Neural cell (in vitro differentiated cells): ENCODE measurements at regions not wholly inside any gene's neighbourhood (a gene's known extent, or its start where the extent isn't known, plus 50 kb on each side); places are given as distances from the start of the nearest gene placed in this dataset.

ENCODE experiments used
- H2AFZ ChIP-seq: fragments of 200-600, 300-800 bp; sonication (generic), shearing (Covaris generic); 2 replicates; pipeline ENCODE4 v1.6.0; 2014; ENCODE audit warnings: low read depth, mild to moderate bottlenecking, antibody characterized with exemption, low read length, moderate library complexity
- H3F3A ChIP-seq: fragments of 200-600 bp; shearing (Covaris generic); 2 replicates; pipeline ENCODE4 v1.6.1; 2016; ENCODE audit warnings: mild to moderate bottlenecking, moderate library complexity, mixed read lengths, antibody characterized with exemption, low read length; ENCODE audit not compliant: insufficient read depth, poor library complexity, severe bottlenecking
- H3K27ac ChIP-seq: fragments of 200-600, 300-800 bp; sonication (generic), shearing (Covaris generic); 2 replicates; pipeline ENCODE4 v1.5.1; 2014; ENCODE audit warnings: mild to moderate bottlenecking, low read length, moderate library complexity
- H3K27me3 ChIP-seq: fragments of 300-800, 200-600 bp; sonication (generic), shearing (Covaris generic); 2 replicates; pipeline ENCODE4 v1.6.0; 2014; ENCODE audit warnings: mild to moderate bottlenecking, low read depth, low read length, moderate library complexity; ENCODE audit not compliant: insufficient read depth
- H3K36me3 ChIP-seq: fragments of 300-800, 200-600 bp; sonication (generic), shearing (Covaris generic); 2 replicates; pipeline ENCODE4 v1.5.1; 2014; ENCODE audit warnings: mild to moderate bottlenecking, antibody characterized with exemption, low read length, moderate library complexity; ENCODE audit not compliant: insufficient read depth
- H3K4me2 ChIP-seq: fragments of 300-800, 200-600 bp; sonication (generic), shearing (Covaris generic); 2 replicates; pipeline ENCODE4 v1.6.0; 2014; ENCODE audit warnings: mild to moderate bottlenecking, low read length
- H3K4me3 ChIP-seq: fragments of 300-800, 200-600 bp; sonication (generic), shearing (Covaris generic); 2 replicates; pipeline ENCODE4 v1.5.1; 2014; ENCODE audit warnings: mild to moderate bottlenecking, low read length, moderate library complexity
- H3K79me2 ChIP-seq: fragments of 200-600 bp; shearing (Covaris generic); replicated peaks from 2 replicates; pipeline ENCODE4 v1.6.0; 2014; ENCODE audit warnings: mild to moderate bottlenecking, low read length, moderate library complexity; ENCODE audit not compliant: insufficient read depth
- H3K9ac ChIP-seq: fragments of 300-800, 200-600 bp; sonication (generic), shearing (Covaris generic); 2 replicates; pipeline ENCODE4 v1.6.1; 2016; ENCODE audit warnings: mild to moderate bottlenecking, low read length, mixed read lengths
- H3K9me2 ChIP-seq: fragments of 200-600 bp; shearing (Covaris generic); 2 replicates; pipeline ENCODE4 v1.6.1; 2016; ENCODE audit warnings: mild to moderate bottlenecking, low read length, mixed read lengths; ENCODE audit not compliant: insufficient read depth
- H3K9me3 ChIP-seq: fragments of 200-600, 300-800 bp; sonication (generic), shearing (Covaris generic); 2 replicates; pipeline ENCODE4 v1.6.1; 2016; ENCODE audit warnings: mild to moderate bottlenecking, mixed run types, low read length, moderate library complexity, mixed read lengths
- H4K20me1 ChIP-seq: fragments of 200-600 bp; shearing (Covaris generic); 2 replicates; pipeline ENCODE4 v1.6.1; 2016; ENCODE audit warnings: mild to moderate bottlenecking, mixed run types; ENCODE audit not compliant: insufficient read depth
- CTCF ChIP-seq: fragments of 450-650 bp; IDR thresholded peaks from 2 replicates; pipeline ENCODE4 v1.5.1; 2014; ENCODE audit warnings: antibody characterized with exemption, mild to moderate bottlenecking, moderate library complexity; ENCODE audit not compliant: poor library complexity, severe bottlenecking
- EP300 ChIP-seq: fragments of 450-650 bp; conservative IDR thresholded peaks from 2 replicates; pipeline ENCODE4 v1.6.1; 2014; ENCODE audit warnings: antibody characterized with exemption, mild to moderate bottlenecking, moderate library complexity; ENCODE audit not compliant: poor library complexity, severe bottlenecking
- EZH2 ChIP-seq: fragments of 200-600, 300-800 bp; shearing (Covaris generic), sonication (generic); IDR thresholded peaks from 2 replicates; pipeline ENCODE4 v1.6.1; 2014; ENCODE audit warnings: antibody characterized with exemption, low read length, borderline replicate concordance, mild to moderate bottlenecking; ENCODE audit not compliant: insufficient read depth, poor library complexity, severe bottlenecking
- MXI1 ChIP-seq: fragments of 450-650 bp; conservative IDR thresholded peaks from 2 replicates; pipeline ENCODE4 v1.6.1; 2014; ENCODE audit warnings: antibody characterized with exemption, mild to moderate bottlenecking; ENCODE audit not compliant: poor library complexity, severe bottlenecking
- POLR2AphosphoS5 ChIP-seq: IDR thresholded peaks from 2 replicates; pipeline ENCODE4 v1.6.1; 2012
- RAD21 ChIP-seq: fragments of 450-650 bp; conservative IDR thresholded peaks from 2 replicates; pipeline ENCODE4 v1.6.1; 2014; ENCODE audit warnings: antibody characterized with exemption, mild to moderate bottlenecking, moderate library complexity
- REST ChIP-seq: IDR thresholded peaks from 2 replicates; pipeline ENCODE4 v1.6.1; 2012; ENCODE audit warnings: borderline replicate concordance
- SMC3 ChIP-seq: fragments of 450-650 bp; conservative IDR thresholded peaks from 2 replicates; pipeline ENCODE4 v1.6.1; 2014; ENCODE audit warnings: antibody characterized with exemption, mild to moderate bottlenecking, moderate library complexity; ENCODE audit not compliant: poor library complexity
- TAF1 ChIP-seq: IDR thresholded peaks from 2 replicates; pipeline ENCODE4 v1.6.1; 2012; ENCODE audit warnings: low read depth

DNA sequence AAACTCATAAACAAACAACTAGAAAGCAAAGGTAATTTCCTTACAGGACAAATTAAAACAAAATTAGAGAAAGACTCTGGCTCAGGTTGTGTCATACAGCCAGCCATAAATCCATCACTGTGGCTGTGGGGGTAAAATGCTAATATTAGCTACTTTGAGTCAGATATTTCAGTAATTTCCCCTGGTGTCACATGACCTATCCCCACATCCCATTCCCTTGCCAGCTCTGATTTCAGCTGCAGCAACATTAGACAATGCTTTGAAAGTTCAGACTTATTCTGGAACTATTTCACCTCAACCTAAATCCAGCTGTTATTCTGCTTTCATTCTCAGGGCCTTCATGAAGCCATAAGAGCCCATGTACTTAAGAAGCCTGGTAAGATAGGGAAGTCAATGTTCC lies 55.3 kb downstream of the RPL10L start:
- no peak overlapping the region for H3K9ac ChIP-seq
- H3K36me3 ChIP-seq: no peaks in the 10 kb centered on the region
- TF ChIP-seq TAF1 (no peak), EP300 (no peak), REST (no peak), MXI1 (no peak), POLR2AphosphoS5 (no peak), CTCF (no peak), RAD21 (no peak), EZH2 (no peak), SMC3 (no peak)
- H3K79me2 ChIP-seq: no peaks in the 10 kb centered on the region
- no peaks in the 10 kb centered on the region for H4K20me1 ChIP-seq
- H3K4me3 ChIP-seq: no peak overlapping the region
- H2AFZ ChIP-seq: no peak overlapping the region
- no peak overlapping the region for H3K4me2 ChIP-seq
- no peaks in the 10 kb centered on the region for H3F3A ChIP-seq
- H3K27ac ChIP-seq: no peak overlapping the region
- no peaks in the 10 kb centered on the region for H3K9me3 ChIP-seq
- no peaks in the 10 kb centered on the region for H3K9me2 ChIP-seq
- H3K27me3 ChIP-seq: no peaks in the 10 kb centered on the region

- Histone ChIP-seq H3K27me3 (no peaks in the 10 kb centered on the region), H2AFZ (no peak overlapping the region), H4K20me1 (no peaks in the 10 kb centered on the region), H3K79me2 (no peaks in the 10 kb centered on the region), H3K9me3 (no peaks in the 10 kb centered on the region), H3K9ac (no peak overlapping the region), H3K27ac (no peak overlapping the region), H3K36me3 (no peaks in the 10 kb centered on the region), H3K4me3 (no peak overlapping the region), H3K9me2 (no peaks in the 10 kb centered on the region), H3K4me2 (no peak overlapping the region), H3F3A (no peaks in the 10 kb centered on the region)
- TF ChIP-seq MXI1 (no peak), EZH2 (no peak), EP300 (no peak), TAF1 (no peak), CTCF (no peak), RAD21 (no peak), POLR2AphosphoS5 (no peak), REST (no peak), SMC3 (no peak)
These were observed 68.8 kb downstream of the RPL10L start for GRCh38 chr14:46582826-46583225.
